ENCODE measurements at regions not wholly inside any gene's neighbourhood (a gene's known extent, or its start where the extent isn't known, plus 50 kb on each side); places are given as distances from the start of the nearest gene placed in this dataset.

- no peak for DNase-seq (ENCODE audit: low spot score)
Observed at GRCh38 chr15:39281094-39281493, 299.8 kb upstream of the THBS1 start.

- no peak for DNase-seq (ENCODE audit: low spot score)
Observed at GRCh38 chr15:39282663-39283208, 298.1 kb upstream of the THBS1 start.

GRCh38 chr15:39283531-39283930 is 297.3 kb upstream of the THBS1 start:
- no peak for DNase-seq (ENCODE audit: low spot score)

- no peak for DNase-seq (ENCODE audit: low spot score)
Observed at GRCh38 chr15:39285071-39285470, 295.8 kb upstream of the THBS1 start.

- no peak for DNase-seq (ENCODE audit: low spot score)
Observed at GRCh38 chr15:39285663-39286062, 295.2 kb upstream of the THBS1 start.

- DNase-seq (ENCODE audit: low spot score) = no peak
Observed at GRCh38 chr15:39286706-39287105, 294.2 kb upstream of the THBS1 start.

- no peak for DNase-seq (ENCODE audit: low spot score)
Observed at GRCh38 chr15:39287322-39288195, 293.3 kb upstream of the THBS1 start.

- DNase-seq (ENCODE audit: low spot score) = no peak
Observed at GRCh38 chr15:39290711-39291435, 290.0 kb upstream of the THBS1 start.

GRCh38 chr15:39291690-39292089 is 289.2 kb upstream of the THBS1 start:
- no peak for DNase-seq (ENCODE audit: low spot score)

- no peak for DNase-seq (ENCODE audit: low spot score)
Observed at GRCh38 chr15:39296955-39297354, 283.9 kb upstream of the THBS1 start.

GRCh38 chr15:39298271-39298962 is 282.5 kb upstream of the THBS1 start:
- DNase-seq (ENCODE audit: low spot score) = no peak

GRCh38 chr15:39299486-39300267 is 281.2 kb upstream of the THBS1 start:
- DNase-seq (ENCODE audit: low spot score) = no peak

GRCh38 chr15:39300451-39301153 is 280.3 kb upstream of the THBS1 start:
- no peak for DNase-seq (ENCODE audit: low spot score)

- no peak for DNase-seq (ENCODE audit: low spot score)
Observed at GRCh38 chr15:39301589-39301999, 279.3 kb upstream of the THBS1 start.

GRCh38 chr15:39302936-39303335 is 277.9 kb upstream of the THBS1 start:
- no peak for DNase-seq (ENCODE audit: low spot score)

GRCh38 chr15:39304201-39304841 is 276.6 kb upstream of the THBS1 start:
- no peak for DNase-seq (ENCODE audit: low spot score)

GRCh38 chr15:39304931-39305728 is 275.7 kb upstream of the THBS1 start:
- DNase-seq (ENCODE audit: low spot score) = no peak

- DNase-seq (ENCODE audit: low spot score) = no peak
Observed at GRCh38 chr15:39310633-39311032, 270.2 kb upstream of the THBS1 start.

- DNase-seq (ENCODE audit: low spot score) = no peak
Observed at GRCh38 chr15:39312984-39313383, 267.9 kb upstream of the THBS1 start.

- DNase-seq (ENCODE audit: low spot score) = no peak
Observed at GRCh38 chr15:39313467-39313866, 267.4 kb upstream of the THBS1 start.

Measured in pons (tissue), 1 donor.